ENCODE measurements at regions not wholly inside any gene's neighbourhood (a gene's known extent, or its start where the extent isn't known, plus 50 kb on each side); places are given as distances from the start of the nearest gene placed in this dataset.

- intact Hi-C loops (cut with micrococcal nuclease; ENCODE audit: unreplicated experiment) = no loop called here
- POLR2A ChIA-PET = no interaction called here
- ATAC-seq (no peak), DNase-seq (ENCODE audit: low read depth, low spot score) (no peak), FAIRE-seq (no peak)
- TF ChIP-seq BHLHE40 (IDR thresholded peaks at IDR 0.05; ENCODE audit: borderline replicate concordance in 1 of 2, low read depth in 2 of 2, low read length in 1 of 2) = no peak
- no peak for TF ChIP-seq CEBPB (IDR thresholded peaks at IDR 0.05; ENCODE audit: borderline replicate concordance in 1 of 2, low read depth in 2 of 2, low read length in 2 of 2)
- no peak for TF ChIP-seq HDAC6 (IDR thresholded peaks at IDR 0.05; ENCODE audit: unreplicated experiment)
- no peaks in the 10 kb centered on the region for H3K4me1 ChIP-seq (ENCODE audit: control insufficient read depth, insufficient read depth, low read length)
- in situ Hi-C loops (cut with MboI) = no loop called here
- RAD21 ChIA-PET (ENCODE audit: unreplicated experiment) = no interaction called here
- no peaks in the 10 kb centered on the region for H3K79me2 ChIP-seq (ENCODE audit: control insufficient read depth, insufficient read depth, low read length)
- H3K9me3 ChIP-seq (replicated peaks; ENCODE audit: control insufficient read depth, insufficient read depth, low read length) = no peaks in the 10 kb centered on the region; the same call in 2 of the 3 replicates
- H3K36me3 ChIP-seq (ENCODE audit: control insufficient read depth in 2 of 2, insufficient read depth in 2 of 2, low read length in 1 of 2) = no peaks in the 10 kb centered on the region
- SMC1A ChIA-PET (ENCODE audit: uncharacterized antibody, unreplicated experiment) = no interaction called here
- CTCF ChIA-PET = interaction anchor here (1.0 kb wide), 1 partner anchor 13 kb away, joined by 3 read pairs; no protein-coding TSS in a partner anchor
- H4K20me1 ChIP-seq (ENCODE audit: control insufficient read depth, insufficient read depth) = no peaks in the 10 kb centered on the region
- H3K4me3 ChIP-seq = no peak overlapping the region
- H3K4me2 ChIP-seq (ENCODE audit: control insufficient read depth, insufficient read depth) = no peak overlapping the region
- WGBS (ENCODE audit: insufficient coverage, insufficient replicate concordance, low lambda C conversion rate, missing lambda C conversion rate) = 32% methylated on average over 2 of the region's 2 CpGs
- H3K27ac ChIP-seq (ENCODE audit: control insufficient read depth, insufficient read depth) = no peak overlapping the region
- BruUV-seq (replicated peaks) = no TSS peak
- H3K9ac ChIP-seq (ENCODE audit: control insufficient read depth, insufficient read depth, low read length) = no peak overlapping the region
- no peak overlapping the region for H2AFZ ChIP-seq (ENCODE audit: control insufficient read depth, low read depth, low read length)
- H3K27me3 ChIP-seq (replicated peaks in 1 of 2; ENCODE audit: control insufficient read depth in 2 of 2, insufficient read depth in 2 of 2, low read length in 1 of 2) = no peaks in the 10 kb centered on the region
These were observed 534.5 kb upstream of the SEMA6D start for GRCh38 chr15:47182818-47183217.

DNA sequence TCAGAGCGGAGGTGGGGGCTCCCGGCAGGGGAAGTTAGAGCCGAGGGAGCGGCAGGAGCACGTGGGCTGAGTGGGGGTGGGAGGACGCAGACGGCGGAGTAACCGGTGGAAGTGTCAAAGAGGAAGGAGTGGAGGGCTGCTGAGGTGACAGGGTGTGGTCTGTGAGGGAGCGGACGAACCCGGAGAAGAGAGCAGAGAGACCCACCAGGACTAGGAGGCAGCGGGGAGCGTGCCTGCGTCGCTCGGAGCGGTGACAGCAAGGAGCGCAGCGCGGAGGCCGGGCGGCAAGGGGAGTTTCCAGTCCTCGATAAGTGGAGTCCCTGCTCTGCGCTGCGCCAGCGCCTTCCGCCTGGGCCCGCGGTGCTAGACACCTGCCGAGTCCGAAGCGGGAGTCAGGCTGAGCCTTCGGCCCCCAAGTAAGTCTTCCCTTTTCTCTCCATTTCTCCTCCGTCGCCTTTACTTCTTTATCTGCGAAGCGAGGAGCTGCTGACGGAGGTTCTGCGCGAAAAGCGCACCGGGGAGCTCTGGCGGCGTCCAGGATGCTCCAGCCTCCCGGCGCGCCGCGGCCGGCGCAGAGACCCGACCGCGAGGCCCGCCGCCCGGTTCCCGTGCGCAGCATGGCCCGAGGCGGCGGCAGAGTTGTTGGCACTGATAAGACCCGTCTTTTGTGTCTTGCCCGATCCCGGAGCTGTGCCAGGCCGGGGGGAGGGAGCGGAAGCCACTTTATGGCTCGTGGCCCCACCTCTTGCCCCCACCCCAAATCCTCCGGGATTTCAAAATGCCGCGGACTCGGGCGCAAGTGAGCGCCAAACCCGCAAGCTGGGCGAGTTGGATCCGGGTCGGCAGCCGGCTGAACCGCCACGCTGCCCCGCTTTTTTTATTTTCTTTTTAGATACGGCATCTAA, 533.0 kb upstream of the SEMA6D start:
- no peak overlapping the region for H3K4me3 ChIP-seq
- no peaks in the 10 kb centered on the region for H3K36me3 ChIP-seq (ENCODE audit: control insufficient read depth in 2 of 2, insufficient read depth in 2 of 2, low read length in 1 of 2)
- no peak for FAIRE-seq
- no peak for DNase-seq (ENCODE audit: low read depth, low spot score)
- H2AFZ ChIP-seq (ENCODE audit: control insufficient read depth, low read depth, low read length) = no peak overlapping the region
- H3K27ac ChIP-seq (ENCODE audit: control insufficient read depth, insufficient read depth) = no peak overlapping the region
- H3K79me2 ChIP-seq (ENCODE audit: control insufficient read depth, insufficient read depth, low read length) = no peaks in the 10 kb centered on the region
- no peak for ATAC-seq
- RAD21 ChIA-PET (ENCODE audit: unreplicated experiment) = no interaction called here
- POLR2A ChIA-PET = no interaction called here
- no peaks in the 10 kb centered on the region for H3K4me1 ChIP-seq (ENCODE audit: control insufficient read depth, insufficient read depth, low read length)
- BruUV-seq (replicated peaks) = no TSS peak
- in situ Hi-C loops (cut with MboI) = no loop called here
- H3K9me3 ChIP-seq (replicated peaks; ENCODE audit: control insufficient read depth, insufficient read depth, low read length) = no peaks in the 10 kb centered on the region; the same call in 2 of the 3 replicates
- SMC1A ChIA-PET (ENCODE audit: uncharacterized antibody, unreplicated experiment) = interaction anchor here (0.7 to 1.7 kb wide), 2 partner anchors 12 to 19 kb away, joined by 4 to 7 read pairs; no protein-coding TSS in a partner anchor
- H3K27me3 ChIP-seq (replicated peaks in 1 of 2; ENCODE audit: control insufficient read depth in 2 of 2, insufficient read depth in 2 of 2, low read length in 1 of 2) = no peaks in the 10 kb centered on the region
- intact Hi-C loops (cut with micrococcal nuclease; ENCODE audit: unreplicated experiment) = no loop called here
- WGBS (ENCODE audit: insufficient coverage, insufficient replicate concordance, low lambda C conversion rate, missing lambda C conversion rate) = 29% methylated on average over 69 of the region's 84 CpGs
- no peaks in the 10 kb centered on the region for H4K20me1 ChIP-seq (ENCODE audit: control insufficient read depth, insufficient read depth)
- H3K4me2 ChIP-seq (ENCODE audit: control insufficient read depth, insufficient read depth) = no peak overlapping the region
- CTCF ChIA-PET = no interaction called here
- H3K9ac ChIP-seq (ENCODE audit: control insufficient read depth, insufficient read depth, low read length) = no peak overlapping the region
- no peak for TF ChIP-seq REST (IDR thresholded peaks at IDR 0.05; ENCODE audit: low read depth, low read length)
- no peak for TF ChIP-seq NKRF (conservative IDR thresholded peaks at IDR 0.05)
- TF ChIP-seq ESRRA (IDR thresholded peaks at IDR 0.05; ENCODE audit: low read length) = no peak
- TF ChIP-seq, protein P1, sequence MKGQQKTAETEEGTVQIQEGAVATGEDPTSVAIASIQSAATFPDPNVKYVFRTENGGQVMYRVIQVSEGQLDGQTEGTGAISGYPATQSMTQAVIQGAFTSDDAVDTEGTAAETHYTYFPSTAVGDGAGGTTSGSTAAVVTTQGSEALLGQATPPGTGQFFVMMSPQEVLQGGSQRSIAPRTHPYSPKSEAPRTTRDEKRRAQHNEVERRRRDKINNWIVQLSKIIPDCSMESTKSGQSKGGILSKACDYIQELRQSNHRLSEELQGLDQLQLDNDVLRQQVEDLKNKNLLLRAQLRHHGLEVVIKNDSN (IDR thresholded peaks at IDR 0.05; ENCODE audit: borderline replicate concordance, extremely low read length, insufficient read depth, low read depth, low read length) = no peak
- no peak for TF ChIP-seq LARP7 (IDR thresholded peaks at IDR 0.05)
- no peak for TF ChIP-seq ZNF207 (IDR thresholded peaks at IDR 0.05; ENCODE audit: borderline replicate concordance)

Measured in GM12878 (cell line).